Thyroid gland (tissue), 4 donors: ENCODE measurements at regions not wholly inside any gene's neighbourhood (a gene's known extent, or its start where the extent isn't known, plus 50 kb on each side); places are given as distances from the start of the nearest gene placed in this dataset.

ENCODE experiments used
- POLR2A ChIP-seq, 2 donors: fragments of 450-650 bp; IDR thresholded peaks; one replicate each; pipeline ENCODE4 v1.6.1; 2017; ENCODE audit warnings: antibody characterized with exemption in 2 of 2, mild to moderate bottlenecking in 2 of 2, moderate library complexity in 1 of 2
- TF ChIP-seq, protein P1 (sequence below), 6 experiments: fragments of 200-600 bp in 3 of 6; fragments of 450-650 bp in 3 of 6; sonication (generic) in 3 of 6; IDR thresholded peaks; one replicate each; pipeline ENCODE4 v1.5.1; 2016 to 2019; ENCODE audit warnings: antibody characterized with exemption in 6 of 6, mild to moderate bottlenecking in 2 of 6, inconsistent platforms in 1 of 6, moderate library complexity in 1 of 6

DNA sequence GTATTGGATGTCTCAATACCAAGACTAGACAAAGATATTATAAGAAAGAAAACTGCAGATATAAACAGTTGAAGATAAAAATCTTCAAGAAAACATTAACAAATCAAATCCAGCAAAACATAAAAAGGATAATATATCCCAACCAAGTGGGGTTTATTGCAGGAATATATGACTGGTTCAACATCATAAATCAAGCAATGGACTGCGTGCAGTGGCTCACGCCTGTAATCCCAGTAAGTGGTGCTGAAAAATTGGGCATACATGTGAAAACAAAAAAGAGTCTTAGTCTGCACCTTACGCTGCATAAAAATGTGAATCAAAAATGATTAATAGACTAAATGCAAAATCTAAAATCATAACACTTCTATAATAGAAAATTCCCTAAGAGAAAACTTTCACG lies 112.9 kb upstream of the PDE4B start:
- TF ChIP-seq, protein P1, sequence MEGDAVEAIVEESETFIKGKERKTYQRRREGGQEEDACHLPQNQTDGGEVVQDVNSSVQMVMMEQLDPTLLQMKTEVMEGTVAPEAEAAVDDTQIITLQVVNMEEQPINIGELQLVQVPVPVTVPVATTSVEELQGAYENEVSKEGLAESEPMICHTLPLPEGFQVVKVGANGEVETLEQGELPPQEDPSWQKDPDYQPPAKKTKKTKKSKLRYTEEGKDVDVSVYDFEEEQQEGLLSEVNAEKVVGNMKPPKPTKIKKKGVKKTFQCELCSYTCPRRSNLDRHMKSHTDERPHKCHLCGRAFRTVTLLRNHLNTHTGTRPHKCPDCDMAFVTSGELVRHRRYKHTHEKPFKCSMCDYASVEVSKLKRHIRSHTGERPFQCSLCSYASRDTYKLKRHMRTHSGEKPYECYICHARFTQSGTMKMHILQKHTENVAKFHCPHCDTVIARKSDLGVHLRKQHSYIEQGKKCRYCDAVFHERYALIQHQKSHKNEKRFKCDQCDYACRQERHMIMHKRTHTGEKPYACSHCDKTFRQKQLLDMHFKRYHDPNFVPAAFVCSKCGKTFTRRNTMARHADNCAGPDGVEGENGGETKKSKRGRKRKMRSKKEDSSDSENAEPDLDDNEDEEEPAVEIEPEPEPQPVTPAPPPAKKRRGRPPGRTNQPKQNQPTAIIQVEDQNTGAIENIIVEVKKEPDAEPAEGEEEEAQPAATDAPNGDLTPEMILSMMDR (IDR thresholded peaks at IDR 0.05): no peak
- no peak for TF ChIP-seq POLR2A (IDR thresholded peaks at IDR 0.05)
